ENCODE measurements at regions not wholly inside any gene's neighbourhood (a gene's known extent, or its start where the extent isn't known, plus 50 kb on each side); places are given as distances from the start of the nearest gene placed in this dataset.

DNA sequence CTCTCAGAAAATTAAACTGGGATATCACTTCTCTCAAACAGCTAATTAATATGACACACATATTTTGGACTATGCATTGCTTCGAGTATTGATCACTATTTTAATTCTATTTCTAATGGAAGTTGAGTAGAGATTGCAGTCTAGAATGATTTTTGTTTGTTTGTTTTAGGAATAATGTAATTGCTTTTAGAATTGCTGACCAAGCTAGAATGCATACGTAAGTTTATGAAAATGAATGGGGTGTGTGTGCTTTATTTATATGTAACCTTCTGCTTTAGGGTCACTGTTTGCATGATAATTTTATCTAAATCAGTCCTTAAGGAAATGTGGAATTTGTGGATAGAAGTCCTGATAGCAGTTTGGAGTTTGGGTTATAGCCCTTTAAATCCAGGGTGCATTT lies 371.4 kb downstream of the NR2F2 start:
- FAIRE-seq (no peak), DNase-seq (ENCODE audit: extremely low spot score, insufficient read length, low read depth) (no peak)

DNA sequence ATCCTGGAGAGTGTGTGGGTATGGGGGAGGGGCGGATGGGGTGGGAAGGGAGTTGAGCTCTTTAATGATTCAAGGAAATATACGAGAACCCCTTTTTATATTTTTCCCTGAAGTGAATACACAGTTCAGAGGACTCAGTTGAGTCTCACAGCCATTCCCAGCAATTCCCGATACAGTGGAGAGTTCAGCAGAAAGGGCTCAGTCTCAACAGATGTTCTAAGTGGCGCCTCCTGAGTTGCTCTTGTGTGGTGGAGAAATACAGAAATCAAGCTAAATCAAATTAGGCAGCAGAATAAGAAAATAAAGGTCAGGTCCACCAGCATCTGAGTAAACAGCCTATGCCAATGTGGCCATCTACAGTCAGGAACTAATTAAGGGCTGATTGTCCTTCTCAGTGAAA lies 372.1 kb downstream of the NR2F2 start:
- DNase-seq (ENCODE audit: extremely low spot score, insufficient read length, low read depth): no peak
- no peak for FAIRE-seq

DNA sequence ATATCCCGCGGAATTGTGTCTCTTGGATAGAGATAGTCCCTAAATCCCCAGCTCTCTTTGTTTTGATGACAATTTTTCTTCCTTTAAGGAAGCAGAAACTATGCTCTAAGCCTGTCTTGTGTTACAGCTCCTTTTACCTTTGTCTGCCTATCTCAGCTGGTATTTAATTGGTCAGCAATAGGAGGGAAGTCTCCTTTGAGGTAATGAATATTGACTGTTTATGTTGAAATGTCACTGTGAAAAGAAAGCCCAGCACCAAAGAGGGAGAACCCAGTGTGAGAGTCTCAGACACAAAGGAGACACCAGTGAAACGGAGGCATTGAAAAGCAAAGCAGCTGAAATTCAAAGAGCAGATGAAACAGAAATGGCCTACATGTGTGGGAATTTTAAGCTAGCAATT lies 372.6 kb downstream of the NR2F2 start:
- FAIRE-seq (no peak), DNase-seq (ENCODE audit: extremely low spot score, insufficient read length, low read depth) (no peak)

DNA sequence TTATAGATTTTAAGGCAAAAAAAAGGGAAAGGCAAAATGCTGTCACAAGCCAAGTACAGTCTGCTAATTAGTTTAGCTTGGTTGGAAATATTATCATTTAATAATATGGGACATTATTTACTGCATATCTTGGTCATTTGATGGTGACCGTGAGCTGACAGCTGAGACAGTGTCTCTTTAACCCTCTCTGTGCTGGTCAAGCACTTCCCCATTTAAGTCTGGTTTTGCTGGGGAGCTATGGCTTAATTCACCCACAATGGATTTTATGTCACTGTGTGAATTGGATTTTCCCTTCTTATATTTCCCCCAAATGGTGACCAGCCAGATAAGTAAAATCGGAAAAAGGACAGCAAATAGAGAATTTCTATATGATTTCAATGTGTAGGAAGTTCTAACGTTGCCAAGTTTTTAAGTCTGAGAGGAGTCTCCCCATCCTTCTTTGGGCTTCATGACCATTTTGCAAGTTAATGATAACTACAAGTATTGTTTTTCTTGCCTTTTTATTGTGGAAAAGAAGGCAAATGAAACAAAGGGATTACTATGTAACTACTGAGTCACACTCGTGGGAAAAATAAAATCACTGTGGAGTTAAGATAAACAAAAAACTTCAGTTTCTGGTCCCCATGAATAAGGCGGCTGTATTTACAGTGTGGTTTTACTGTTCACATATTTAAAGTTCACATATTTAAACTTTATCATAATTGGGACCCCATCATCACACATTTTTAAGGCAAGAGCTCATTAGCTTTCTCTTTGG lies 373.5 kb downstream of the NR2F2 start:
- DNase-seq (ENCODE audit: extremely low spot score, insufficient read length, low read depth) (no peak), FAIRE-seq (no peak)

DNA sequence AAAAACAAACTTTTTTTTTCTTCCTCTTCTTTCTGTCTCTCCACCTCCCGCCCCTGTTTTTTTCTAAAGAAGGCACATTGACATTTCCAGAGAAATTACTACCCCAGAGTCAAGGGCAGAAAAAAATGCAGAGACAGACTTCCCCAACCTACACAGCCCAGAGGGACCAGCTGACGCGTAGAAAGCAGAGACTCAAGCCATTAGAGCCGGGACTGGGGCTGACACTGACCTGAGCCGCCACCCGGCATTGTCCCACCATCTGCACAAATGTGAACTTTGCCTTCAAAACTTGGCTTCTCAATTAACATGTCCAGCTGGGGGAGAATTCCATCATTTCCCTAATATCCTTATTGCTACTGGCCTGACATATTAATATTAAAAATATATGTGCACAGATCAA lies 385.6 kb downstream of the NR2F2 start:
- DNase-seq (ENCODE audit: extremely low spot score, insufficient read length, low read depth) (no peak), FAIRE-seq (no peak)

- no peak for FAIRE-seq
- no peak for DNase-seq (ENCODE audit: extremely low spot score, insufficient read length, low read depth)
Measured at GRCh38 chr15:96716478-96716877, 386.0 kb downstream of the NR2F2 start.

GRCh38 chr15:96720251-96720650 lies 389.8 kb downstream of the NR2F2 start:
- DNase-seq (ENCODE audit: extremely low spot score, insufficient read length, low read depth) (no peak), FAIRE-seq (no peak)

- FAIRE-seq (no peak), DNase-seq (ENCODE audit: extremely low spot score, insufficient read length, low read depth) (no peak)
Measured at GRCh38 chr15:96720656-96721055, 390.2 kb downstream of the NR2F2 start.

DNA sequence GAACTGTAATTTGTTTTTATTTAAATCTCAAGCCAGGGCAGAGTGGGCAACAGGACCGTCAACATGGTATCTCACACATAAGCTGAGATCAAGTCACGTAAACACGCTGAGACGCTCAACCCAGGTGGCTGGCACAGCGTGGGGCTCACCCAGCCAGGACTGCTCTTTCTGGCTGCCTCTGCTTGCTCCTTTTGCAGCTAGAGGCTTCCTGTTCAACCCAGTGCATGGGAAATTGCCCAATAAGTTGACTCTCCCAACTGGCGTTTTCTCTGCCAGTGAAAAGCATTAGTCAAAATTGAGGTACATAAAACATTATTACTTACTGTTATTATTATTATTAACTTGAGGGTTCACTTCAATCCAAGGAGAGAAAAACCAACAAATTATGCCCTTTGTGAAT lies 398.1 kb downstream of the NR2F2 start:
- no peak for FAIRE-seq
- no peak for DNase-seq (ENCODE audit: extremely low spot score, insufficient read length, low read depth)

DNA sequence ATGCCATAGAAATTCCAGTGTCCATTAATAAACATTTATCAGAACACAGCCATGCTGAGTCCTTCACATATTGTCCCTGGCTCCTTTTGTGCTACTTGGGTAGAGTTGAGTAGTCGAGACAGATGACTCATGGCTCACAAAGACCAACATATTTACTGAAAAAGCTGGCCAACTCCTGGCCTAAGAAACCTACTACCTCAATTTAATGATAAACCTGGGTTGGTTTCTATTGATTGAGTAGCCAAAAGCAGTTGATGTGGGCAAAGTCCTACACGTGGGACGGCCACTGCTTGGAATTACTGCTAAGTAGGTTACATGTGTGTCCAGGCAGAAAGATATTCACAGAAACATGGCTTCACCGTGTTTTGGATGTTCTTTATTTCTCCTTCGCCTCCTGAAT lies 402.2 kb downstream of the NR2F2 start:
- FAIRE-seq (no peak), DNase-seq (ENCODE audit: extremely low spot score, insufficient read length, low read depth) (no peak)

GRCh38 chr15:96733721-96734120 lies 403.2 kb downstream of the NR2F2 start:
- FAIRE-seq (no peak), DNase-seq (ENCODE audit: extremely low spot score, insufficient read length, low read depth) (no peak)

DNA sequence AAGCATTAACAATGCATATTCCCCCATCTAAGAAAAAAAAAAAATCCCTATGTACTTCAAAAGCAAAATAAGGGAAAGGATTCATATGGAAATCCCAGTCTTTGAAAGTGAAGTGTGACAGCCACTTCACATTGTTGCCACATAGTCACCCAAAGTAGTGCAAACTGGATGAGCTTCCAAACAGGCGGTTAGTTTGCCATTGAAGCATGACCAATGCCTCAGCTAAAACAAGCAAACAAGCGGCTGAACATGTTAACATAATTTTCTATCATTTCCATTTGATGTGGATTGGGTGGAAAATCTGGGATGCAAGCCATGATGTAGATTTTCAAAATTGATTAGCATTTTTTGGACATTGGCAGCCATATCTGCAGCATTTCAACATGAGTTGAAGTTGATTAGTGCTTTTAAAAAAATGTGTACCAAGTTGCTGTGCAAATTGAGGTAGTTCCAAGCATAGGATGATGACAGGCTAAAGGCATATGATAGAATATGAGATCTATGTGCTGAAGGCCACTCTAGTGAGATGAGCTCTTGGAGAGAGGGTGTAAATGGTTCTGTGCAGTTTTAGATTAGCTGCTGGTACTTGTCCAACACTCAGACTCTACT lies 405.2 kb downstream of the NR2F2 start:
- DNase-seq (ENCODE audit: extremely low spot score, insufficient read length, low read depth) (no peak), FAIRE-seq (no peak)

DNA sequence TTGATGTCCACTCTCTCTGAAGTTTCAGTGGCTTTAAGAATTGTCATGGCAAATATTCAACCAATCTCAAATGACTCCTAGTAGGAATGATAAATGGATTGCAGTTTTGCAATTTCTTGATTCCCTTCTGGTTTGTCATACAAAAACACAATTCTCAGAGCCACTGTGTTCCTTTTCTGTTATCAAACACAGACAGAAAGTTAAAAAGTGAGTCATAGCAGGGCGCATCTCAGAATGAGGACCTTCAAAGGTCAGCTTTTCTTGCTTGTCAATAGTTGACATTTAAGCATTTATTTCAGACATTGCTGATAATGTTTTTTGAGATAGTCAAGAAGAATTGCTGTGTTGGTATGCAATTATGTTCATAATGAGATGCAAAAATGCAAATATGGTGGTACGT lies 405.9 kb downstream of the NR2F2 start:
- DNase-seq (ENCODE audit: extremely low spot score, insufficient read length, low read depth) (no peak), FAIRE-seq (no peak)

- no peak for FAIRE-seq
- DNase-seq (ENCODE audit: extremely low spot score, insufficient read length, low read depth): no peak
Measured at GRCh38 chr15:96737408-96737807, 406.9 kb downstream of the NR2F2 start.

GRCh38 chr15:96746665-96747064 lies 416.2 kb downstream of the NR2F2 start:
- FAIRE-seq: no peak
- no peak for DNase-seq (ENCODE audit: extremely low spot score, insufficient read length, low read depth)

DNA sequence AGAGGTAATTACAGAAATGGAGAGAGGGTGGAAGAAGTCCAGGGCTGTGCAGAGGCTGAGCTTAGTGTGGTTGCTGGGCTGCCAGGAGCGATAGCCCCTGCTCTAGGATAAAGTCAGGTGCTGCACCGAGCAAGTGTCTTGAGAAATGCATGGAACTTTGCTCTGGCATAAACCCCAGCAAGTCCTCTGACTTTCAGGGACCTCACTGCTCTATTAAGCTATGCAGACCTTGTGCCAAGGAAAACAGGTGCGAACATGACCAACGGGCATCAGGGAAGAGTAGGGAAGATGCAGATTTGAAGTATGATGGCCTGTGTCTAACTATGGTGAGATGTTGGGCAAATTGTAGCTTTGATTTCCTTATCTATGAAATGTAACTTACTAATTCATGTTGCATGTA lies 416.8 kb downstream of the NR2F2 start:
- FAIRE-seq: no peak
- DNase-seq (ENCODE audit: extremely low spot score, insufficient read length, low read depth): no peak

GRCh38 chr15:96750361-96750760 lies 419.9 kb downstream of the NR2F2 start:
- DNase-seq (ENCODE audit: extremely low spot score, insufficient read length, low read depth): no peak
- FAIRE-seq: no peak

DNA sequence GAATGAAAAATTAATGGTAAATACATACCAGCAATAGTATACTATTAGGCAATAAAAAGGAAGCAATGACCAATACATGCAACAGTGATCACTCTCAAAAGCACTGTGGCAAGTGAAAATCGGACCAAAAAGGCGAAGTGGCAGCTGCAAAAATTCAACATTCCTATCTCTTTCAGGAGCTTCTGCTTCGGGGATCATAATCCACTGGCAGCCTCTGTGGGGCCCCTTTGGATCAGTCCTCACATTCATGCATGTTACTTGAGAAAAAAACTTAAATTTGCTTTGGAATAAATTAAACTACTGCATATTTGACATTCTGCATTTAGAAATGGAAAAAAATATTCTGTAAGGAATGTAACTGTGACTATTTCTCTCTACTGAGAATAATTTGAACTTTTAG lies 425.6 kb downstream of the NR2F2 start:
- DNase-seq (ENCODE audit: extremely low spot score, insufficient read length, low read depth) (no peak), FAIRE-seq (no peak)

DNA sequence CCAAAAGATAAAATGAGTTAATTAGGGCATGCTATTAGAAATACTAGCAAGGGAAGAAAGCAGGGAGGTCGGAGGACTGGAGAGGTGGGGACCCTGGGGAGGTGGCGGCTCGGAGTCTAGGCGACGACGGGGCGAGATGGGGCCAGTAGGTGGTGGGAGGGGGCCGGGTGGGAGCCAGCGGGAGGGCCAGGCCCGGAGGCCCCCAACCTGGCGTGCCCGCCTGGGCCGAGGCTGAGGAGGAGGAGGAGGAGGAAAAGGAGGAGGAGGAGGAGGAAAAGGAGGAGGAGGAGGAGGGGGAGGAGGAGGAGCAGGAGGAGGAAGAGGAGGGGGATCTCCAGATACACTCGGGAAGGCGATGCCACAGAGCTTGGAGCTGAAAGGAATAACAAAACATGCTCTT lies 426.2 kb downstream of the NR2F2 start:
- DNase-seq (ENCODE audit: extremely low spot score, insufficient read length, low read depth) (no peak), FAIRE-seq (no peak)

GRCh38 chr15:96762566-96762965 lies 432.1 kb downstream of the NR2F2 start:
- FAIRE-seq (no peak), DNase-seq (ENCODE audit: extremely low spot score, insufficient read length, low read depth) (no peak)

DNA sequence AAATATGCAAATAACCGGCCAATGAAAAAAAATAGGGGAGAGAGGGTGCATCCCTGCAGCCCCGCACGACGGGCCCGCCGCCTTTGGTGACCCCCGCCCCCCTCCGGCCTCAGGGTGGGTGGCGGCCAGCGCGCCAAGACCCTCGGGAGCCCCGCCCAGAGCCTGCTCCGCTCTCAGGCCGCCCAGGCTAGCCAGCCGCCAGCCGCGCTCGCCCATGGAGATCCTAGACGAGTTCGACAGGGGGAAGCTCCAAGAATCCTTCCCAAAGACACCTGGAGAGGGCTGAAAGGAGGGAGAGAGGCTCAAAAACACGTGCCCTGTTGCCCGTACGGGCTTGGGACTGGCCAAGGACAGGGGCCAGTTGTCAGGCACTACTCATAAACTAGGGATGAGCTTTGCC lies 434.0 kb downstream of the NR2F2 start:
- no peak for FAIRE-seq
- DNase-seq (ENCODE audit: extremely low spot score, insufficient read length, low read depth): no peak

DNA sequence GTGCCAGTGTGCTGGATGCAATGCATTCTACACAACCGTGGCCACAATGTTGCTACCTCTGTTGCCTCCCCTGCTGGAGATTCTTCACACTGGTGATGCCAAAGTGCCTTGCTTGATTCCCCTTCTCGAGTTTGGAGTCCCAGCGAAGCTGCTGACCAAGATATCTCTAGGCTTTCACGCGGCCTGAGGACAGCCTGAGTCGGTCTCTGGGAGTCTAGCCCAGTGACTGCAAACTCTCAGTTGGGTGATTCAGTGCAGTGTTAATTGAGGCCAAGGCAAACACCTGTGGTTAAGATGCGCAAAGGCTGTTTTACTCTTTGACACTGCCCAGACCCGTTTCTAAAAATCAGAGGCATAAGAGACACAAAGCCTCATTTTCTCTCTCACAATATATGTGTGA lies 434.4 kb downstream of the NR2F2 start:
- FAIRE-seq: no peak
- DNase-seq (ENCODE audit: extremely low spot score, insufficient read length, low read depth): no peak
